Adrenal gland (tissue), 5 donors: ENCODE measurements at regions not wholly inside any gene's neighbourhood (a gene's known extent, or its start where the extent isn't known, plus 50 kb on each side); places are given as distances from the start of the nearest gene placed in this dataset.

Source experiments
- POLR2A ChIP-seq, 2 donors: fragments of 450-650 bp; IDR thresholded peaks; one replicate each; pipeline ENCODE4 v1.6.1; 2017; ENCODE audit warnings: antibody characterized with exemption in 2 of 2, mild to moderate bottlenecking in 2 of 2, moderate library complexity in 1 of 2
- TF ChIP-seq, protein P1 (sequence below), 6 experiments: fragments of 450-650 bp in 4 of 6; fragments of 200-600 bp in 2 of 6; sonication (generic) in 1 of 6; IDR thresholded peaks; 1 replicate in 5 of 6; 2 replicates in 1 of 6; pipeline versions ENCODE4 v1.5.1 to v1.8.0; 2016 to 2021; ENCODE audit warnings: antibody characterized with exemption in 6 of 6, mild to moderate bottlenecking in 2 of 6, moderate library complexity in 1 of 6
- donor health status: DM: no; HTN: no; CAD: no.

GRCh38 chr2:59463426-59463825 lies 1090.0 kb downstream of the BCL11A start:
- TF ChIP-seq, protein P1, sequence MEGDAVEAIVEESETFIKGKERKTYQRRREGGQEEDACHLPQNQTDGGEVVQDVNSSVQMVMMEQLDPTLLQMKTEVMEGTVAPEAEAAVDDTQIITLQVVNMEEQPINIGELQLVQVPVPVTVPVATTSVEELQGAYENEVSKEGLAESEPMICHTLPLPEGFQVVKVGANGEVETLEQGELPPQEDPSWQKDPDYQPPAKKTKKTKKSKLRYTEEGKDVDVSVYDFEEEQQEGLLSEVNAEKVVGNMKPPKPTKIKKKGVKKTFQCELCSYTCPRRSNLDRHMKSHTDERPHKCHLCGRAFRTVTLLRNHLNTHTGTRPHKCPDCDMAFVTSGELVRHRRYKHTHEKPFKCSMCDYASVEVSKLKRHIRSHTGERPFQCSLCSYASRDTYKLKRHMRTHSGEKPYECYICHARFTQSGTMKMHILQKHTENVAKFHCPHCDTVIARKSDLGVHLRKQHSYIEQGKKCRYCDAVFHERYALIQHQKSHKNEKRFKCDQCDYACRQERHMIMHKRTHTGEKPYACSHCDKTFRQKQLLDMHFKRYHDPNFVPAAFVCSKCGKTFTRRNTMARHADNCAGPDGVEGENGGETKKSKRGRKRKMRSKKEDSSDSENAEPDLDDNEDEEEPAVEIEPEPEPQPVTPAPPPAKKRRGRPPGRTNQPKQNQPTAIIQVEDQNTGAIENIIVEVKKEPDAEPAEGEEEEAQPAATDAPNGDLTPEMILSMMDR (IDR thresholded peaks at IDR 0.05): no peak
- no peak for TF ChIP-seq POLR2A (IDR thresholded peaks at IDR 0.05)
